SH-SY5Y (cell line): ENCODE measurements at regions not wholly inside any gene's neighbourhood (a gene's known extent, or its start where the extent isn't known, plus 50 kb on each side); places are given as distances from the start of the nearest gene placed in this dataset.

Source experiments
- GATA2 ChIP-seq: IDR thresholded peaks from 2 replicates; pipeline ENCODE4 v1.6.1; 2011; ENCODE audit warnings: mild to moderate bottlenecking, low read depth, low read length
- GATA3 ChIP-seq: IDR thresholded peaks from 2 replicates; pipeline ENCODE4 v1.6.1; 2011; ENCODE audit warnings: low read depth, mild to moderate bottlenecking, low read length, moderate library complexity

DNA sequence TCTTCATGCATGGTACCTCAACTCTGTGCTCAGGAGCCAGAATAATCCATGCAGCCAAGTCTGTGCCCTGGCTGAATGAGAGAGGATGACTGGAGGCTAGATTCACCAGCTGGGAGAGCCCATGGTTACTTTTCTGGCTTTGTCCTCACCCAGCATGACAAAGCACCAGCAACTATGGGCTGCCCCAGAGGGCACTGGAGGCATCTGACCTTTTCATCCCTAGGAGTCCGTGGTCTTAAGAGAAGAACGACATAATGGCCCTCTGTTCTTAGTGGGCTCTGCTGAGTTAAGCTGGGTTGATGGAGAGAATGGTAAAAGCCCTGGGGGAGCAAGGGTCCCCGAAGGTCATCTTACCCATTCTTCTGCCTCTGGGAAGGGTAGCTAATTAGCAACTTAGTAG, 54.6 kb upstream of the TNP1 start:
- TF ChIP-seq GATA3 (no peak), GATA2 (no peak)
